ENCODE measurements at regions not wholly inside any gene's neighbourhood (a gene's known extent, or its start where the extent isn't known, plus 50 kb on each side); places are given as distances from the start of the nearest gene placed in this dataset.

DNA sequence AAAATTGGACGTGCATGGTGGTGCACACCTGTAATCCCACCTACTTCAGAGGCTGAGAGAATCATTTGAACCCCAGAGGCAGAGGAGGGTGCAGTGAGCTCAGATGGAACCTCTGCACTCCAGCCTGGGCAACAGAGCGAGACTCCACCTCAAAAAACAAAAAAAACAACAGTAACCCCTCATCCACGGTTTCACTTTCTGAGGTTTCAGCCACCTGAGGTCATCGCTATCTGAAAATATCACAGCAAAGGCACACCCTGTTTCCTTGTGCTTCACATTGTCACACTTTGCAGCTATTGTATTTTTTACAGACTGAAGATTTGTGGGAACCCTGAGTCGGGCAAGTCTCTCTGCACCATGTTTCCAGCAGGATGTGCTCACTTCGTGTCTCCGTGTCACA is 54.1 kb upstream of the FOXQ1 start:
- Histone ChIP-seq H3K27ac (replicated peaks) (no peak overlapping the region), H3K27me3 (ENCODE audit: insufficient read depth, poor library complexity, severe bottlenecking) (no peaks in the 10 kb centered on the region), H3K4me3 (replicated peaks; ENCODE audit: insufficient read depth, low read length) (no peak overlapping the region)
- TF ChIP-seq, protein P1, sequence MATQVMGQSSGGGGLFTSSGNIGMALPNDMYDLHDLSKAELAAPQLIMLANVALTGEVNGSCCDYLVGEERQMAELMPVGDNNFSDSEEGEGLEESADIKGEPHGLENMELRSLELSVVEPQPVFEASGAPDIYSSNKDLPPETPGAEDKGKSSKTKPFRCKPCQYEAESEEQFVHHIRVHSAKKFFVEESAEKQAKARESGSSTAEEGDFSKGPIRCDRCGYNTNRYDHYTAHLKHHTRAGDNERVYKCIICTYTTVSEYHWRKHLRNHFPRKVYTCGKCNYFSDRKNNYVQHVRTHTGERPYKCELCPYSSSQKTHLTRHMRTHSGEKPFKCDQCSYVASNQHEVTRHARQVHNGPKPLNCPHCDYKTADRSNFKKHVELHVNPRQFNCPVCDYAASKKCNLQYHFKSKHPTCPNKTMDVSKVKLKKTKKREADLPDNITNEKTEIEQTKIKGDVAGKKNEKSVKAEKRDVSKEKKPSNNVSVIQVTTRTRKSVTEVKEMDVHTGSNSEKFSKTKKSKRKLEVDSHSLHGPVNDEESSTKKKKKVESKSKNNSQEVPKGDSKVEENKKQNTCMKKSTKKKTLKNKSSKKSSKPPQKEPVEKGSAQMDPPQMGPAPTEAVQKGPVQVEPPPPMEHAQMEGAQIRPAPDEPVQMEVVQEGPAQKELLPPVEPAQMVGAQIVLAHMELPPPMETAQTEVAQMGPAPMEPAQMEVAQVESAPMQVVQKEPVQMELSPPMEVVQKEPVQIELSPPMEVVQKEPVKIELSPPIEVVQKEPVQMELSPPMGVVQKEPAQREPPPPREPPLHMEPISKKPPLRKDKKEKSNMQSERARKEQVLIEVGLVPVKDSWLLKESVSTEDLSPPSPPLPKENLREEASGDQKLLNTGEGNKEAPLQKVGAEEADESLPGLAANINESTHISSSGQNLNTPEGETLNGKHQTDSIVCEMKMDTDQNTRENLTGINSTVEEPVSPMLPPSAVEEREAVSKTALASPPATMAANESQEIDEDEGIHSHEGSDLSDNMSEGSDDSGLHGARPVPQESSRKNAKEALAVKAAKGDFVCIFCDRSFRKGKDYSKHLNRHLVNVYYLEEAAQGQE (IDR thresholded peaks at IDR 0.05; ENCODE audit: insufficient replicate concordance, low read depth), result no peak
- TF ChIP-seq POLR2AphosphoS5 (IDR thresholded peaks at IDR 0.05; ENCODE audit: low read depth) (no peak), SPI1 (IDR thresholded peaks at IDR 0.05; ENCODE audit: borderline replicate concordance, low read depth) (no peak), GABPA (IDR thresholded peaks at IDR 0.05; ENCODE audit: low read depth) (no peak)
- TF ChIP-seq, protein P2, sequence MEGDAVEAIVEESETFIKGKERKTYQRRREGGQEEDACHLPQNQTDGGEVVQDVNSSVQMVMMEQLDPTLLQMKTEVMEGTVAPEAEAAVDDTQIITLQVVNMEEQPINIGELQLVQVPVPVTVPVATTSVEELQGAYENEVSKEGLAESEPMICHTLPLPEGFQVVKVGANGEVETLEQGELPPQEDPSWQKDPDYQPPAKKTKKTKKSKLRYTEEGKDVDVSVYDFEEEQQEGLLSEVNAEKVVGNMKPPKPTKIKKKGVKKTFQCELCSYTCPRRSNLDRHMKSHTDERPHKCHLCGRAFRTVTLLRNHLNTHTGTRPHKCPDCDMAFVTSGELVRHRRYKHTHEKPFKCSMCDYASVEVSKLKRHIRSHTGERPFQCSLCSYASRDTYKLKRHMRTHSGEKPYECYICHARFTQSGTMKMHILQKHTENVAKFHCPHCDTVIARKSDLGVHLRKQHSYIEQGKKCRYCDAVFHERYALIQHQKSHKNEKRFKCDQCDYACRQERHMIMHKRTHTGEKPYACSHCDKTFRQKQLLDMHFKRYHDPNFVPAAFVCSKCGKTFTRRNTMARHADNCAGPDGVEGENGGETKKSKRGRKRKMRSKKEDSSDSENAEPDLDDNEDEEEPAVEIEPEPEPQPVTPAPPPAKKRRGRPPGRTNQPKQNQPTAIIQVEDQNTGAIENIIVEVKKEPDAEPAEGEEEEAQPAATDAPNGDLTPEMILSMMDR (IDR thresholded peaks at IDR 0.05; ENCODE audit: insufficient read depth, low read length), result no peak
- DNase-seq (ENCODE audit: low read depth in 1 of 2, low spot score in 1 of 2), result no peak

DNA sequence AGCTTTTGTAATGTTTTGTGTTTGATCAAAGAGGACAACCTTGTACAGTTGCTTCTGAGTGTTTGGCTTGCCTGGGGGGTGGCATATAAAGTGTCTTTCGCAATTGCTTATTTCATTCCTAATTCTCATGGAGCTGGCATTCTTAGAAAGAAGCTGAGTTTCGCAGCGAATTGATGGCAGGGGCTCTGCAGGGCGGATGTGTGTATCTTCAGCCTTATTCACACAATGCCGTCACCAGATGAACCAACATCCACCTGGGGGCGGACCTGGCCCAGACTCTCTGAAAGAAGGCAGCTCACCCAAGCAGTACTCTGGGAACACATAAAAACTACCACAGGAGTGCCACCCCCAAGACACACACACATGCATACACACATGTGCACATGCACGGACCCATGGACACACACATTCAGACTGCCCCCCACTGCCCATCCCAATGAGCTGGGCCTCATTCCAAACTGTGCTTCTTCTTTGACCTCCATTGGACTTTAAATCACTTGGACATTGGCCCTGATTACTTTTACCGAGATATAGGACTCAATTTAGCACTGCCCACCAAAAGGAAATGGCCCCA is 55.4 kb upstream of the FOXQ1 start:
- DNase-seq (ENCODE audit: low read depth in 1 of 2, low spot score in 1 of 2), result no peak

DNA sequence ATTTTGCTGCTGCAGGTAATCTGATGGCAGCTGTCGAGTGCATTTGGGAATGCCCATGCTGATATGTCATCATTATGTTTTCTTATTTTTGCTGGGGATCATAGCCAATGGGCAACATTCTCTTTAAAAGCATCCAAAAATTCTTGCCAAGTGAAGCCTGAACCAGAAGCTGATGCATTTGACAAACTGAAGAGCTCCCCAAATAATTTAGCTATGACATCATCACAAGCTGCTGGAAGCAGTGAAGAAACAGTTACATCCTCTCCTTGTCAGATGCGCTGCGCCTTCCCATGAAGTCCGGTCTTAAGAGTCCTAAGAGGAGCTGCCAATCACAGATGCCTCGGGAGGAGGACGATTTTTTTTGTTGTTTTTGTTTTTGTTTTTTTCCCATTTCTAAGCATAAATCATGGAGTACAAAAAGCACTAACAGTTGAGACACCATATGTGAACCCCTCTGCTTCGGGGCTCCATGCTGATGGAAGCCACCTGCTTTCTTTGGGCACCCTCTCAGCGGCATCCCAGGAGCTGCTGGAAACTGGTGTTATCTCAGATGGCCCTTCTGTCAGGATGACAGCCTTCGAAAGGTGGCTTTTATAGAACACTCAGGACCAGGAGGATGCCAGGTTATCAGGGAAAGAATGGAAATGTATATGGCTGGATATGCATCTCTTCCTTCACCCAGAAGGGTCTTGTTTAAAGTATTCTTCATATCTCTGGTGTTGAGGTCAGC is 56.1 kb upstream of the FOXQ1 start:
- Histone ChIP-seq H3K27me3 (ENCODE audit: insufficient read depth, poor library complexity, severe bottlenecking) (no peaks in the 10 kb centered on the region), H3K4me3 (replicated peaks; ENCODE audit: insufficient read depth, low read length) (no peak overlapping the region), H3K27ac (replicated peaks) (no peak overlapping the region)
- no peak for DNase-seq (ENCODE audit: low read depth in 1 of 2, low spot score in 1 of 2)
- TF ChIP-seq POLR2AphosphoS5 (IDR thresholded peaks at IDR 0.05; ENCODE audit: low read depth), result no peak
- TF ChIP-seq SPI1 (IDR thresholded peaks at IDR 0.05; ENCODE audit: borderline replicate concordance, low read depth), result no peak
- TF ChIP-seq, protein P2 (IDR thresholded peaks at IDR 0.05; ENCODE audit: insufficient read depth, low read length), result no peak
- TF ChIP-seq GABPA (IDR thresholded peaks at IDR 0.05; ENCODE audit: low read depth), result no peak
- TF ChIP-seq, protein P1 (IDR thresholded peaks at IDR 0.05; ENCODE audit: insufficient replicate concordance, low read depth), result no peak

More for the DNA sequence above, 55.4 kb upstream of the FOXQ1 start:
- Histone ChIP-seq H3K4me3 (replicated peaks; ENCODE audit: insufficient read depth, low read length) (no peak overlapping the region), H3K27me3 (ENCODE audit: insufficient read depth, poor library complexity, severe bottlenecking) (no peaks in the 10 kb centered on the region), H3K27ac (replicated peaks) (no peak overlapping the region)
- TF ChIP-seq POLR2AphosphoS5 (IDR thresholded peaks at IDR 0.05; ENCODE audit: low read depth), result no peak
- TF ChIP-seq GABPA (IDR thresholded peaks at IDR 0.05; ENCODE audit: low read depth), result no peak
- TF ChIP-seq, protein P2 (IDR thresholded peaks at IDR 0.05; ENCODE audit: insufficient read depth, low read length), result no peak
- TF ChIP-seq, protein P1 (IDR thresholded peaks at IDR 0.05; ENCODE audit: insufficient replicate concordance, low read depth), result no peak
- TF ChIP-seq SPI1 (IDR thresholded peaks at IDR 0.05; ENCODE audit: borderline replicate concordance, low read depth), result no peak

Data from HL-60 (cell line).